ENCODE measurements at regions not wholly inside any gene's neighbourhood (a gene's known extent, or its start where the extent isn't known, plus 50 kb on each side); places are given as distances from the start of the nearest gene placed in this dataset.

GRCh38 chr4:15250021-15250441 is 177.8 kb upstream of the C1QTNF7 start:
- TF ChIP-seq CTCF (IDR thresholded peaks at IDR 0.05 in 2 of 3, conservative IDR thresholded peaks at IDR 0.05 in 1 of 3; ENCODE audit: control insufficient read depth in 2 of 3, extremely low read depth in 1 of 3, insufficient read depth in 1 of 3, low read depth in 3 of 3, low read length in 3 of 3) (no peak), EP300 (IDR thresholded peaks at IDR 0.05; ENCODE audit: borderline replicate concordance in 1 of 2, control insufficient read depth in 1 of 2, low read depth in 2 of 2, low read length in 2 of 2) (no peak), ZNF274 (IDR thresholded peaks at IDR 0.05; ENCODE audit: insufficient read depth, insufficient read length) (no peak), SMARCA5 (IDR thresholded peaks at IDR 0.05) (no peak), REST (IDR thresholded peaks at IDR 0.05; ENCODE audit: low read depth, low read length) (no peak), SP1 (IDR thresholded peaks at IDR 0.05; ENCODE audit: low read depth, low read length) (no peak), CREB1 (IDR thresholded peaks at IDR 0.05; ENCODE audit: low read depth) (no peak), GABPA (IDR thresholded peaks at IDR 0.05; ENCODE audit: low read depth) (no peak), HDAC6 (IDR thresholded peaks at IDR 0.05; ENCODE audit: unreplicated experiment) (no peak)
